ENCODE measurements at regions not wholly inside any gene's neighbourhood (a gene's known extent, or its start where the extent isn't known, plus 50 kb on each side); places are given as distances from the start of the nearest gene placed in this dataset.

GRCh38 chr10:121337427-121337826, 260.8 kb downstream of the FGFR2 start:
- WGBS, 2 donors: 32 to 42% methylated on average over 5 of the region's 5 CpGs
- H3K27ac ChIP-seq: no peak overlapping the region
- H3K9me3 ChIP-seq: no peaks in the 10 kb centered on the region
- no peak for TF ChIP-seq POLR2A (IDR thresholded peaks at IDR 0.05)
- TF ChIP-seq CTCF (IDR thresholded peaks at IDR 0.05): no peak
- peaks cover 7 to 16% of the 10 kb centered on the region in 2 donors for H3K4me1 ChIP-seq
- intact Hi-C loops (cut with DNase I): no loop called here
- no peak for DNase-seq
- no peaks in the 10 kb centered on the region for H3K36me3 ChIP-seq
- no peak overlapping the region for H3K4me3 ChIP-seq (replicated peaks in 1 of 3)
- H3K27me3 ChIP-seq: no peaks in the 10 kb centered on the region

- intact Hi-C loops (cut with DNase I): no loop called here
- WGBS, 2 donors: 89 to 90% methylated on average over 9 of the region's 9 CpGs
Measured at GRCh38 chr10:121338206-121338980, 259.9 kb downstream of the FGFR2 start.

DNA sequence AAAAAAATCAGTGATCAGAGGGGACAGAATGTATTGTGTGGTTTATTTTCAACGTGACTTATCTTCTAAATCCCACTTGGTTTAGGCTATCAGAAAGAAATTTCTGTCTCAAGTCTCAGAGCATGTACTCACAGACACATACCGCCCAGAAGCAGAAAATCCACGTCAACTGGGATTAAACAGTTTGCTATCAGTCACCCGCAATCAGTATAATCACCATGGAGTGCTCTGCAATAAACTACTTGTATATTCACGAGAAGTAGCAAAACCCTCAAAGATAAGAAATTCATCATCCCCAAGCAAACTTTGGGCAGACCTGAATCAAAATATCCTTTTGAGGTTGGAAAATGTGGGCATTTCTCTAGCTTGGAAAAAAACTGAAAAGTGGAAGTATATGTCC, 259.1 kb downstream of the FGFR2 start:
- H3K27ac ChIP-seq: no peak overlapping the region
- 86 to 87% methylated on average over 5 of the region's 5 CpGs for WGBS, 2 donors
- H3K4me3 ChIP-seq (replicated peaks in 1 of 3): no peak overlapping the region
- H3K27me3 ChIP-seq: no peaks in the 10 kb centered on the region
- intact Hi-C loops (cut with DNase I): no loop called here
- no peaks in the 10 kb centered on the region for H3K9me3 ChIP-seq
- no peak for TF ChIP-seq CTCF (IDR thresholded peaks at IDR 0.05)
- TF ChIP-seq POLR2A (IDR thresholded peaks at IDR 0.05): no peak
- peaks cover 7% of the 10 kb centered on the region in 2 donors for H3K4me1 ChIP-seq
- H3K36me3 ChIP-seq: no peaks in the 10 kb centered on the region
- no peak for DNase-seq

More at GRCh38 chr10:121338206-121338980, 259.9 kb downstream of the FGFR2 start:
- H3K9me3 ChIP-seq: no peaks in the 10 kb centered on the region
- H3K4me1 ChIP-seq: peaks cover 7% of the 10 kb centered on the region in 2 donors
- DNase-seq: no peak
- no peak overlapping the region for H3K4me3 ChIP-seq (replicated peaks in 1 of 3)
- TF ChIP-seq POLR2A (IDR thresholded peaks at IDR 0.05) (no peak), CTCF (IDR thresholded peaks at IDR 0.05) (no peak)
- no peak overlapping the region for H3K27ac ChIP-seq
- H3K27me3 ChIP-seq: no peaks in the 10 kb centered on the region
- no peaks in the 10 kb centered on the region for H3K36me3 ChIP-seq

DNA sequence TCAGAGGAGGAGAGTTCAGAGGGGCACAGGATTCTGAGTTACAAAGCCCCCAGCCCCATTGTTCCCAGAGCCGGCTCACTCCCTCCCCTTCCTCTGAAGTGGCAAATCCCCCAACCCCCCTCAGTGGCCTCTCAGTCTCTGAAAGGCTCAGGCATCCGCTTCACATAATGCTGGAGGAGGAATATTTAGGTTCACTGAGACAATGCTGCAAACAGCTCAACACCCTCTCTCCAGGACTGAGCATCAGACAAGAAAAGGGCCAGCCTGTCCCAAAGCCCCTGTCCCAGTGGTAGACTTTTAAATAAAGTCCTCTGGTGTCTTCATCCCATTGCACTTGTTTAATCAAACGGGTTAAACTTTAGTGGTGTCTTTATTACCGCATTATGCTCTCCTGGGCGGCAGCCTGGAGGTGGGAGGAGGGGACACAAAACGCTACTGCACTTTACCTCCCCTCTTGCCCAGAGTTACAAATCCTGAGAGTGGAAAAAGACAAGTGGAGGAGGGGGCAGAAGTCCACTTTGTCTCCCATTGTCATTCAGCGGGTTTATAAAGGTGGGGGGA, 257.9 kb downstream of the FGFR2 start:
- WGBS, 2 donors: 63 to 66% methylated on average over 7 of the region's 7 CpGs
- no peak for DNase-seq

More for the DNA sequence above, 257.9 kb downstream of the FGFR2 start:
- H3K27ac ChIP-seq: no peak overlapping the region
- no peaks in the 10 kb centered on the region for H3K9me3 ChIP-seq
- H3K36me3 ChIP-seq: no peaks in the 10 kb centered on the region
- no peaks in the 10 kb centered on the region for H3K27me3 ChIP-seq
- intact Hi-C loops (cut with DNase I): no loop called here
- TF ChIP-seq CTCF (IDR thresholded peaks at IDR 0.05) (no peak), POLR2A (IDR thresholded peaks at IDR 0.05) (no peak)
- H3K4me1 ChIP-seq: peaks cover 7% of the 10 kb centered on the region in 2 donors
- H3K4me3 ChIP-seq (replicated peaks in 1 of 3): no peak overlapping the region

Measured in thyroid gland (tissue), 4 donors.